Ecto neural progenitor cell (in vitro differentiated cells): ENCODE measurements at regions not wholly inside any gene's neighbourhood (a gene's known extent, or its start where the extent isn't known, plus 50 kb on each side); places are given as distances from the start of the nearest gene placed in this dataset.
A peak's percentile ranks its signal among the peaks of the same experiment; 100 is the strongest.
"Not testable (repeated sequence)": the region's sequence is repeated elsewhere in the genome, so short reads cannot be mapped to it uniquely, and the experiment has no call there.

ENCODE experiments used
- DNase-seq: peaks from one replicate; pipeline ENCODE4 v3.0.0-alpha.2; 2018; ENCODE audit warnings: low spot score

GRCh38 chr5:27479859-27480258, 441.5 kb upstream of the CDH9 start:
- no peak for DNase-seq

- DNase-seq, result no peak
These were observed 439.2 kb upstream of the CDH9 start for GRCh38 chr5:27477550-27477949.

- no peak for DNase-seq
These were observed 438.1 kb upstream of the CDH9 start for GRCh38 chr5:27476356-27476988.

- DNase-seq, result no peak
These were observed 436.7 kb upstream of the CDH9 start for GRCh38 chr5:27475063-27475462.

DNA sequence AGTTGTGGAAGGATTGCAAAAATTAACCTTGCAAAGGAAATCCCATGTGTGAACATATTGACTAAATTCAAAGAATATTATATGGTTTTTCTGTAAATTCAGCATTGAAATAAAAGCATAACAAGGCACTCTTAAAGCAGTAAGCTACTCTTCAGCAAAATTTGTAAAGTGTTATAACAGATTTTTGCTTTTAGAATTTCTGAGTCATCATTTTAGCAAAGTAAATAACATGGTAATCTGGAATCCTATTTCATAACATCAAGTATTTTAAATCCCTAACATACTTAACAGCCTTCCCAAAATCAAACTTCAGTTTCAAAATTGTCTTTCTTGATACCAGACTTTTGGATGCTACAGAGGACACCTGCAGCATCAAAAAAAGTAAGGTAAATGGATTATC, 436.0 kb upstream of the CDH9 start:
- DNase-seq, result no peak

DNA sequence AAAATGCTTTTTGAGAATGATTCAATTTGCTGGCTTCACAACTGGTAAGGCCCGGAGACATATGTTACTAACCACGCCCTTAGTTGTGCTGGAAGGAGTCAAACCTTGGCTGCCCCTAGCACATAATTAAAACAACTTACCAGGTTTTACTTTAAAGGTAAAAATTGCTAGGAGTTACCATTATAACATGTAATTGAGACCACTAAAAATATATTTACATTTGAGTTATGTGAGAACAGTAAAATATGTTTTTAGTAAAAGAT, 435.6 kb upstream of the CDH9 start:
- DNase-seq, result no peak

DNA sequence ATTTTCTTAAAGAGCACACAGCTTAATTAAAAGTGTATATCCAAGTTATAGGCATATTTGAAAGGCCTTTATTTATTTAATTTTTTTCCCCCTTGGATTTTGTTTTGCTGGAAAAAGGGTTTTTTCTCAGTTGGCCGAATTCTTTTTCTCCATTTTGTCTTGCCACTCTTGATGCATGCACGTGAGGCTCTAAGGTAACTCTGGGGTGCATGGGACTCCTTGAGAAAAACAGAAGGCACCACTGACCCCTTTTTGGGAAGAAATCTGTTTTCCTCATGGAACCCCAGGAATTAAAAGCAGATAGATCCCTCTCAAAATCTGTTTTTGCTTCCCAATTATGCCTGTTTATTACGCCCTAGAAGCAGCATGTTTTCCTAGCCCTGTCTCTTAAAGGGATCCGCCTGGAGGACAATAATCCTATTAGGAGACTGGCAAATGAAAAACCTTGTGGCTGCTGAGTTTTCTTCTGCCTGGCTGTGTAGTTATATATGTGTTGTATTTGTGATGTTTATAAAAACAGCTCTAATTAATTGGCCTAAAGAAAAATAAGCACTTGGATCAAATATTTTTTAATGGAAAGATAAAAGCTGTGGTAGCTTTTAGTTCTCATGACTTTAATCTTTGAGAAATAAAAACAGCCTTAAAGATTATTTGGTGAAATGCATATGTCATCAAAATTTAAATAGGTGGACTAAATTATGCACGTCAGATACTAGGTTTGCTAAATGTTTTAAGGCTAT, 435.1 kb upstream of the CDH9 start:
- DNase-seq, result no peak

DNA sequence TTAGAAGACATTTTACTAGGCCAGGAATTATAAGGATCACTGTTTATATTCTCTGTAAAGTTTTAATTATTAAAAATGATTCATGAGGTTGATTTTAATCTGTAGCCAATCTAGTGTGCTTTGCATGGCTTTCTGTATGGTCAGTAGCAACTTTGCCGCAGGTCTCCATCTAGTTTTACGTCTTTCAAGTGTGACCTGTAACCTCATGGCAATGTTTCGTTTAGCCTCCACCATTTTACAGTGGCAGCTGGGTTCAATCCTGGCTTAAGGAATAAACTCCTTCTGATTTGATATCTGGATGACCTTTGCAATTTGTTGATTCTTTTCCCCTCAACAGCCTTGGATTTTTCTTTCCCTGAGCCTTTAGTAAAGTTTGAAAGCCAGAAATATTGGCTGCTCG, 434.5 kb upstream of the CDH9 start:
- no peak for DNase-seq

DNA sequence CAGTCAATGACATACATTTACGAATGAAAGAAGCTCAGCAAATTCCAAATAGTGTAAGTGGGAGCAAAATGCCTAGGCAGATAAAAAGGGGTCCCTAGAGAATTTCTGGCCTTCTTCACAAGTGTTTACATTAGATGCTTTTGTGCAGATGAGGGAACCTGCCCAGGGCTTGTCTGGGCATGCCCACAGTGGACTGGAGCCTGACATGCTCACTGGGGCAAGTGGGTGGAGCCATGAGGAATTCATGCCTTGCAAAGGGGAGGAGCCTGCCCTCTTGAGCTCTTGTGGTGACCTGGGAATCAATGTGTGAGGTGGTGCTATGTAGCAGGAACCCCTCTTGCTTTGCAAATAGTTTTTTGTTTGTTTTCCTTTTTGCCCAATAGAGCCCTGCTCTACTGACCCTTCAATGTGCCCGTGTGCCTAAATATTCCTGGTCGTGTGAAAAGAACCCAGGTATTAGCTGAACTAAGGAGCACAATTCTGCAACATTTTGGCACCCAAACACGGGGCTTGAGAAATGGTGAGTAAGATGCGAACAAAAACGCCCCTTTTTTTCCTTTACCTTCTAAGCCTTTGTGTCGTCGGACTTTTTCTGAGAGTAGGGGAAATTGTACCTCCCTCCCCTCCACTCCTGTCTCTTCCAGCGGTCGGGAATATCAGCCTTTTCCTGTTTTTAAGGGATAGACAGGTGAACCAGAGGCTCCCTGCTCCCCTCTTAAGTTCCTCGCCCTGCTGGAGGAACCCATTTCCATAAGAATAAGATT, 433.8 kb upstream of the CDH9 start:
- DNase-seq, result peak; percentile 85

- no peak for DNase-seq
These were observed 428.6 kb upstream of the CDH9 start for GRCh38 chr5:27466959-27467358.

DNA sequence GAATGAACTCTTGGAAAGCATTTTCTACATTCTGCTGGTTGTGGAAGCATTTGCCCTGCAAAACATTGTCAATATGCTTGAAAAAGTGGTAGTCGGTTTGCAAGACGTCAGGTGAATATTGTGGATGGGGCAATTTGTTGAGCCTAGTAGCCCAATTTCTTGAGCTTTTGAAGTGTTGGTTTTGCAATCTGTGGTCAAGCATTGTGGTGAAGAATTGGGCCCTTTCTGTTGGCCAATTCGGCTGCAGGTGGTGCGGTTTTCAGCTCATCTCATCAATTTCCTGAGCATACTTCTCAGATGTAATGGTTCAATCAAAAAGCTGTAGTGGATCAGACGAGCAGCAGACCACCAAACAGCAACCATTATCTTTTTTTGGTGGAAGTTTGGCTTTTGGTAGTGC, 426.8 kb upstream of the CDH9 start:
- DNase-seq, result no peak

DNA sequence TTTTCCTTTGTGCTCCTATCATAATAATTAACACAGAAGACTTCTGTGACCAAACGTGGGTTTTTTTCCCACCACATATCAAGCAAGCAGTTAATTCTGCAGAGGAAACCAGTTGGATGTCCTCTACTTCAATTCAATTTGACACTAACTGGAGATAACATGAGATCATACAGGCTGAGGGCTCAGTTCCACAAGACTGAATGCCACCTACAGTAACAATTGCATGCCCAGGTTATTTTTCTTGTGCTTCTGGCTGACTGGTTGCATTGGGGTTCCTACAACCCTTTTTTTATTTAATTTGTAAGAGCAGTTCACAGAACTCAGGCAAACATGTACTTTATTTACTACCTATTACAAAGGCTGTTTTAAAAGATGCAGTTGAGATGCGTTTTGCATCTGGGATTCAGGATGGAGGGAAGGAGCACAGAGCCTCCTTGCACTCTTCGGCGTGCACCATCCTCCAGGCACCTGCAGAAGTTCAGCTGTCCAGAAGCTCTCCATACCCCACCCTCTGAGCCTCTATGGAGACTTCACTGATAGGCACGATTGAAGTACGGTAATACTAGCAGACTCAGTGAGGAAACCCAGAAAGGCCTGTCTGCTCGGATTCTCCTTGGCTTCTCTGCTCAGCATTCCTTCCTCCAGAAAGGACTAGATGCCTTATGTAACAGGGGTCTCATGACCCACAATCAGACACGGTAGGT, 425.2 kb upstream of the CDH9 start:
- DNase-seq, result no peak

GRCh38 chr5:27462936-27463335, 424.6 kb upstream of the CDH9 start:
- no peak for DNase-seq

- no peak for DNase-seq
These were observed 419.9 kb upstream of the CDH9 start for GRCh38 chr5:27458287-27458686.

- no peak for DNase-seq
These were observed 413.0 kb upstream of the CDH9 start for GRCh38 chr5:27451377-27451776.

- no peak for DNase-seq
These were observed 412.2 kb upstream of the CDH9 start for GRCh38 chr5:27450607-27451006.

DNA sequence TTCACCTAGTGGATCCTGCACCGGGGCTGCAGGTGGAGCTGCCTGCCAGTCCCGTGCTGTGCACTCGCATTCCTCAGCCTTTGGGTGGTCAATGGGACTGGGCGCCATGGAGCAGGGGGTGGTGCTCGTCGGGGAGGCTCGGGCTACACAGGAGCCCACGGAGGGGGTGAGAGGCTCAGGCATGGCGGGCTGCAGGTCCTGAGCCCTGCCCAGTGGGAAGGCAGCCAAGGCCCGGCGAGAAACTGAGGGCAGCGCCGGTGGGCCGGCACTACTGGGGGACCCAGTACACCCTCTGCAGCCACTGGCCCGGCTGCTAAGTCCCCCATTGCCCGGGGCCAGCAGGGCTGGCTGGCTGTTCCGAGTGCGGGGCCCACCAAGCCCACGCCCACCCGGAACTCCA, 401.0 kb upstream of the CDH9 start:
- DNase-seq, result not testable (repeated sequence)

DNA sequence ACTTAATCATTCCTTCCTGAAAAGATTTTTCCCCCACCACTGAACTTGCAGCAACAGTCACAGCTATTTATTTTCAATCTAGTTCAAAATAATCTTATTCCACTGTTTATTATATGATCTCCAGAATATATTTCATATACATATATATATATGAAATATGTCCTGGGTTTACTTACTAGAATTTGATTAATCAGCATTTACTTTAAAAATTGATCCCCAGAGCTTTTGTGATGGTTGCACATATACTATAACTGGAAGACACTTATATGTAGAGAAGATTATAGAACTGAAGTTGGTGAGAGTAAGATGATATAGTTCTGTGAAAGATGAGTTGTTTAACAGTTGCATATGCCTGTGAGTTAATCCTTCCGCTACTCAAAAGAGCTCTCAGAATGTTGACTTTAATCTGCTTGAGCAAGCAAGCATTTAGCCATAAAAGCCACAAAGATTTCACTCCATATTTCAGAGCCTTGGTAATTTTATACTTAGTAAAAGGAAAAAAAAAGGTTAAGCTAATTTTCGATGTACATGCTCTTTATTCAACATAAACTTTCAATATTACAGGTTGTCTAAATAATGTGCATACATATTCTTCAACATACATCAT, 399.3 kb upstream of the CDH9 start:
- DNase-seq, result no peak

GRCh38 chr5:27434335-27434734, 395.9 kb upstream of the CDH9 start:
- DNase-seq, result no peak

GRCh38 chr5:27414099-27414498, 375.7 kb upstream of the CDH9 start:
- DNase-seq, result no peak

DNA sequence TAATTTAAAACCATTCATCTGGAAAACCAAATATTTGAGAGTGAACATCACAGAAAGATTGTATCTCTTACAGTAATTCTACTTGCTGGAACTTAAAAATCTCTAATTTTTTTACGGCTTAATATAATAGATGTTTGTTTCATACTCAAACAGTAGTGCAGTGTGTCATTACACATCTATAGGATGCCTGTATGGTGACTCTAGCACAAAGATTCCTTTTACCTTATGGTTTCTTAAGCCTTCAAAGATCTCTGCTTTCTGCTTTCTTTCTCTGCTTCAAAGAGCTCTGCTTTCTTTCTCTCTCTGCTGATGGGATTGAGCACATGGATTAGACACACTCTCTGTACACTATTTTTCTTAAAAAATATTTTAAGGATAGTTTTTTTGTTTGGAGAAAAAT, 374.0 kb upstream of the CDH9 start:
- DNase-seq, result no peak

DNA sequence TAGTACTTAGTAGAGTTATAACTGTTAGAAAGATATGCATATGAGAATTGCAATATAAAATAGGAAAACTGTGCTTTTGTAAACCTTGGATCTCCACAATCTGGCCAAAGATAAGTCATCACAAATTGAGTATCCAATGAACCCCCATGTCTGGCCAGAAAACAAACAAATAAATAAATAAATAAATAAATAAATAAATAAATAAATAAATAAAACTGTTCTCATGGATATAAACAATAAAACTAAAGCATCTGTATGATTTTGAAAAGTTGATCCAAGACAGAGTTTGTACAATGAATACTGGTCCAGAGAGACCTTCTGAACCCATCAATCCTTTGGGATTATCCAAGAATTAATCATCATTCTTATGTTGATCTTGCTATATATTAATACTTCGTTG, 367.6 kb upstream of the CDH9 start:
- DNase-seq, result no peak
